ENCODE measurements at regions not wholly inside any gene's neighbourhood (a gene's known extent, or its start where the extent isn't known, plus 50 kb on each side); places are given as distances from the start of the nearest gene placed in this dataset.

GRCh38 chr5:61966997-61967396 lies 339.0 kb upstream of the KIF2A start:
- TF ChIP-seq POLR2AphosphoS5 (IDR thresholded peaks at IDR 0.05; ENCODE audit: insufficient read depth, low read depth, low read length): no peak
- TF ChIP-seq CTCF (IDR thresholded peaks at IDR 0.05; ENCODE audit: extremely low read depth in 1 of 2, insufficient read depth in 1 of 2, low read depth in 1 of 2, low read length in 2 of 2): no peak
- TF ChIP-seq POLR2A (IDR thresholded peaks at IDR 0.05; ENCODE audit: low read depth, low read length): no peak
- TF ChIP-seq EZH2 (IDR thresholded peaks at IDR 0.05; ENCODE audit: borderline replicate concordance, low read depth, low read length, severe bottlenecking): no peak
- no peak for TF ChIP-seq MAX (IDR thresholded peaks at IDR 0.05; ENCODE audit: insufficient read depth, insufficient read length)
